Neural progenitor cell (in vitro differentiated cells): ENCODE measurements at regions not wholly inside any gene's neighbourhood (a gene's known extent, or its start where the extent isn't known, plus 50 kb on each side); places are given as distances from the start of the nearest gene placed in this dataset.
"Not testable (repeated sequence)": the region's sequence is repeated elsewhere in the genome, so short reads cannot be mapped to it uniquely, and the experiment has no call there.

Source experiments
- DNase-seq: peaks from one replicate; pipeline ENCODE4 v3.0.0-alpha.2; 2016; ENCODE audit warnings: low spot score
- H2AFZ ChIP-seq: fragments of 200-600 bp; sonication (generic); replicated peaks from 2 replicates; pipeline ENCODE4 v1.6.1; 2016; ENCODE audit warnings: antibody characterized with exemption
- H3F3A ChIP-seq: fragments of 200-600 bp; sonication (generic); 2 replicates; pipeline ENCODE4 v1.6.1; 2016; ENCODE audit warnings: antibody characterized with exemption, low read depth
- H3K27ac ChIP-seq: fragments of 200-600 bp; sonication (generic); 2 replicates; pipeline ENCODE4 v1.5.1; 2016; ENCODE audit warnings: mild to moderate bottlenecking
- H3K27me3 ChIP-seq: fragments of 200-600 bp; sonication (generic); 2 replicates; pipeline ENCODE4 v1.6.1; 2016; ENCODE audit warnings: mild to moderate bottlenecking, moderate library complexity
- H3K36me3 ChIP-seq: fragments of 200-600 bp; sonication (generic); 2 replicates; pipeline ENCODE4 v1.5.1; 2016
- H3K4me1 ChIP-seq: fragments of 200-600 bp; sonication (generic); 2 replicates; pipeline ENCODE4 v1.6.1; 2016; ENCODE audit warnings: mixed run types
- H3K4me2 ChIP-seq: fragments of 200-600 bp; sonication (generic); 2 replicates; pipeline ENCODE4 v1.6.1; 2016
- H3K4me3 ChIP-seq: fragments of 200-600 bp; sonication (generic); 2 replicates; pipeline ENCODE4 v1.5.1; 2016
- H3K79me2 ChIP-seq: fragments of 200-600 bp; sonication (generic); 2 replicates; pipeline ENCODE4 v1.6.1; 2016; ENCODE audit warnings: low read depth
- H3K9ac ChIP-seq: fragments of 200-600 bp; sonication (generic); 2 replicates; pipeline ENCODE4 v1.6.1; 2016
- H3K9me3 ChIP-seq: fragments of 200-600 bp; sonication (generic); 2 replicates; pipeline ENCODE4 v1.5.1; 2016; ENCODE audit warnings: low read depth
- H4K20me1 ChIP-seq: fragments of 200-600 bp; sonication (generic); 2 replicates; pipeline ENCODE4 v1.6.1; 2016; ENCODE audit warnings: low read depth
- H3K27ac Mint-ChIP-seq: 3 replicates; pipeline ENCODE4 v1.8.0; 2021; ENCODE audit warnings: mixed read lengths
- H3K27me3 Mint-ChIP-seq: 2 replicates; pipeline ENCODE4 v1.8.0; 2022; ENCODE audit warnings: low read depth, mild to moderate bottlenecking, inconsistent platforms, moderate library complexity, mixed read lengths; ENCODE audit not compliant: insufficient read depth
- H3K36me3 Mint-ChIP-seq: 3 replicates; pipeline ENCODE4 v1.8.0; 2021; ENCODE audit warnings: mixed read lengths
- H3K4me1 Mint-ChIP-seq: 3 replicates; pipeline ENCODE4 v1.8.0; 2021; ENCODE audit warnings: mixed read lengths
- H3K4me3 Mint-ChIP-seq: 3 replicates; pipeline ENCODE4 v1.8.0; 2021; ENCODE audit warnings: mild to moderate bottlenecking, moderate library complexity, mixed read lengths
- H3K9me3 Mint-ChIP-seq: 3 replicates; pipeline ENCODE4 v1.8.0; 2020; ENCODE audit warnings: mixed read lengths
- EZH2 ChIP-seq: fragments of 200-600 bp; sonication (generic); IDR thresholded peaks from 2 replicates; pipeline ENCODE4 v1.6.1; 2017; ENCODE audit warnings: antibody characterized with exemption, mild to moderate bottlenecking, moderate library complexity
- EZH2phosphoT487 ChIP-seq: fragments of 200-600 bp; sonication (generic); IDR thresholded peaks from 2 replicates; pipeline ENCODE4 v1.6.1; 2017; ENCODE audit warnings: antibody characterized with exemption
- TF ChIP-seq, protein P1 (sequence below): fragments of 200-600 bp; sonication (generic); IDR thresholded peaks from 2 replicates; pipeline ENCODE4 v1.5.1; 2017; ENCODE audit warnings: antibody characterized with exemption, mild to moderate bottlenecking

DNA sequence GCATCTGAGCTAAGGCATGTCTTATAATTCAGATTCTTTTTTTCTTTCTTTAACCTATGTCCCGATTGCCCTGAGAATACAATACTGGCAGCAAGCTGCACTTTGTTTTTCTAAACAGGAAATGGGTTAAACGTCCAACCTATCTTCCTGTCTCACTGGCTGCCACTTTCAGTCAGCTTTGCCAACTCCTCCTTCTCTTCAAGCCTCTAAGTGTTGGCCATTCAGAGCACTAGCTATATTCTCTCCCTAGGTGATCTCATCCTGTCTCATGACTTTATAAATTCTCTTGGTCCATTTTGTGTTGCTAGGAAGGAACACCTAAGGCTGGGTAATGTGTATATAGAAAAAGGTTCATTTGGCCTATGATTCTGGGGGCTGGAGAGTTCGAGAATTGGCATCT, 109.5 kb upstream of the TSC22D1 start:
- H2AFZ ChIP-seq = no peak overlapping the region
- peaks cover 24% of the 10 kb centered on the region for H3K9me3 Mint-ChIP-seq
- no peak for DNase-seq
- no peak overlapping the region for H3K4me3 Mint-ChIP-seq
- no peak overlapping the region for H3K9ac ChIP-seq
- no peak overlapping the region for H3K4me3 ChIP-seq
- TF ChIP-seq, protein P1, sequence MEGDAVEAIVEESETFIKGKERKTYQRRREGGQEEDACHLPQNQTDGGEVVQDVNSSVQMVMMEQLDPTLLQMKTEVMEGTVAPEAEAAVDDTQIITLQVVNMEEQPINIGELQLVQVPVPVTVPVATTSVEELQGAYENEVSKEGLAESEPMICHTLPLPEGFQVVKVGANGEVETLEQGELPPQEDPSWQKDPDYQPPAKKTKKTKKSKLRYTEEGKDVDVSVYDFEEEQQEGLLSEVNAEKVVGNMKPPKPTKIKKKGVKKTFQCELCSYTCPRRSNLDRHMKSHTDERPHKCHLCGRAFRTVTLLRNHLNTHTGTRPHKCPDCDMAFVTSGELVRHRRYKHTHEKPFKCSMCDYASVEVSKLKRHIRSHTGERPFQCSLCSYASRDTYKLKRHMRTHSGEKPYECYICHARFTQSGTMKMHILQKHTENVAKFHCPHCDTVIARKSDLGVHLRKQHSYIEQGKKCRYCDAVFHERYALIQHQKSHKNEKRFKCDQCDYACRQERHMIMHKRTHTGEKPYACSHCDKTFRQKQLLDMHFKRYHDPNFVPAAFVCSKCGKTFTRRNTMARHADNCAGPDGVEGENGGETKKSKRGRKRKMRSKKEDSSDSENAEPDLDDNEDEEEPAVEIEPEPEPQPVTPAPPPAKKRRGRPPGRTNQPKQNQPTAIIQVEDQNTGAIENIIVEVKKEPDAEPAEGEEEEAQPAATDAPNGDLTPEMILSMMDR = no peak
- no peak for TF ChIP-seq EZH2phosphoT487
- no peak for TF ChIP-seq EZH2
- no peaks in the 10 kb centered on the region for H3K27me3 ChIP-seq
- no peaks in the 10 kb centered on the region for H3K4me1 ChIP-seq
- H3F3A ChIP-seq = no peaks in the 10 kb centered on the region
- no peaks in the 10 kb centered on the region for H3K9me3 ChIP-seq
- H3K4me1 Mint-ChIP-seq = no peaks in the 10 kb centered on the region
- H3K36me3 ChIP-seq = no peaks in the 10 kb centered on the region
- H3K27ac ChIP-seq = no peak overlapping the region
- no peak overlapping the region for H3K27ac Mint-ChIP-seq
- H3K36me3 Mint-ChIP-seq = no peaks in the 10 kb centered on the region
- peaks cover 2% of the 10 kb centered on the region for H3K27me3 Mint-ChIP-seq
- no peaks in the 10 kb centered on the region for H4K20me1 ChIP-seq
- H3K4me2 ChIP-seq = no peak overlapping the region
- H3K79me2 ChIP-seq = no peaks in the 10 kb centered on the region

DNA sequence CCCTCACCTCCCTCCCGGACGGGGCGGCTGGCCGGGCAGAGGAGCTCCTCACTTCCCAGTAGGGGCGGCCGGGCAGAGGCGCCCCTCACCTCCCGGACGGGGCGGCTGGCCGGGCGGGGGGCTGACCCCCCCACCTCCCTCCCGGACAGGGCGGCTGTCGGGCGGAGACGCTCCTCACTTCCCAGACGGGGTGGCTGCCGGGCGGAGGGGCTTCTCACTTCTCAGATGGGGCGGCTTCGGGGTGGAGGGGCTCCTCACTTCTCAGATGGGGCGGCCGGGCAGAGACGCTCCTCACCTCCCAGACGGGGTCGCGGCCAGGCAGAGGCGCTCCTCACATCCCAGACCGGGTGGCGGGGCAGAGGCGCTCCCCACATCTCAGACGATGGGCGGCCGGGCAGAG, 106.3 kb upstream of the TSC22D1 start:
- H3K4me3 Mint-ChIP-seq, H3K9ac ChIP-seq, H3K4me3 ChIP-seq, H3K4me1 Mint-ChIP-seq, H3K27ac Mint-ChIP-seq, DNase-seq, H3K4me2 ChIP-seq, H3K4me1 ChIP-seq, H3K27me3 ChIP-seq, H3K9me3 ChIP-seq, H3K79me2 ChIP-seq, H3K27me3 Mint-ChIP-seq, H3K36me3 ChIP-seq, H3F3A ChIP-seq, H3K27ac ChIP-seq, H3K36me3 Mint-ChIP-seq, H4K20me1 ChIP-seq, H2AFZ ChIP-seq: not testable (repeated sequence)
- H3K9me3 Mint-ChIP-seq = peaks cover 30% of the 10 kb centered on the region

DNA sequence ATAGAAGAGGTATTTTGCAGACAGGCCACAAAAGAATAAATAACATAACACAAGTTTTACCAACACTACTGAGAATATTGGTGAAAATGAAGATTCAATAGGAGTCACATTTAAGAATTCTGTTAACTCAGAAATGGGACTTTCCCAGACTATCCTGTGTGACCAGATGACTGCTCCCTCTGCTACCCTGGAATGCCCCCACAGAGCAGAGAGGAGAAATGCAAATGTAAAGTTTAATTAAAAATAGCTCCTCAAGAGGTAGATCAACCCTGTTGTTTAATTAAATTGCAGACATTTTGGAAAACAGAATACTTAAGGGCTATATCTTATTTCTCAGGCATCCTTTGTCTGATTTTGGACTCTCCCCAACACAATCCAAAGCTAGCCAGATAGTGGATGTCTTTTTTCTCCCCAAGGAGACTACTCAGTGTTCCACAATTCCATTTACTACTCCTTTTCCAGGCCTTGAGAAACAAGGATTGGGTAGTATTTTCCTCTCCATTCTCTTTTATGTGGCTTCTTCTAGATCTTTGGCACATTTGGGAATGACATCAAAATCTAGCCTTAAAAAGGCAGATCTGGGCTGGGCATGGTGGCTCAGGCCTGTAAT, 104.7 kb upstream of the TSC22D1 start:
- no peaks in the 10 kb centered on the region for H3K27me3 ChIP-seq
- no peaks in the 10 kb centered on the region for H3K9me3 ChIP-seq
- H3K27ac ChIP-seq = no peak overlapping the region
- H3K36me3 ChIP-seq = no peaks in the 10 kb centered on the region
- H3K9ac ChIP-seq = no peak overlapping the region
- no peak overlapping the region for H3K4me3 Mint-ChIP-seq
- no peak overlapping the region for H3K4me3 ChIP-seq
- no peak overlapping the region for H3K4me2 ChIP-seq
- H3K4me1 ChIP-seq = no peaks in the 10 kb centered on the region
- H3K4me1 Mint-ChIP-seq = no peaks in the 10 kb centered on the region
- H3K36me3 Mint-ChIP-seq = no peaks in the 10 kb centered on the region
- H3K9me3 Mint-ChIP-seq = peaks cover 26% of the 10 kb centered on the region
- no peaks in the 10 kb centered on the region for H3F3A ChIP-seq
- no peak for TF ChIP-seq EZH2
- no peak for TF ChIP-seq EZH2phosphoT487
- TF ChIP-seq, protein P1 = no peak
- no peak for DNase-seq
- H3K27me3 Mint-ChIP-seq = peaks cover 2% of the 10 kb centered on the region
- H2AFZ ChIP-seq = no peak overlapping the region
- H3K27ac Mint-ChIP-seq = no peak overlapping the region
- no peaks in the 10 kb centered on the region for H4K20me1 ChIP-seq
- no peaks in the 10 kb centered on the region for H3K79me2 ChIP-seq

DNA sequence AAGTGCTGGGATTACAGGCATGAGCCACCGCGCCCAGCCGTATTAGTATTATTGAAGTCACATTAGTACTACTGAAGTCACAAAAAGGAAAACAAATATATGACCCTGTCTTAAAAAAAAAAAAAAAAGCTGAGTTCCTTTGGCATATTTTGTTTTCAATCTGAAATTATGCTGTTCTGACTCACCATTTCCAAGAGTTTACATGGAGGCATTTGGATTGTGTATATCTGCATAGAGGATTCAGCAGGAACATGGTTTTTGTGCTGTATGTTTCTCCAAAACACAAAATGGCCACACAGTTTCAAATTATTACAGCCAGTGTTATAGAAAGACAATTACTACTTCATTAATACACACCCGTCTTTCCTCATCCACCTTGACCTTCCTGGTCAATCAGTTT, 103.5 kb upstream of the TSC22D1 start:
- no peaks in the 10 kb centered on the region for H4K20me1 ChIP-seq
- H3K4me1 ChIP-seq = no peaks in the 10 kb centered on the region
- DNase-seq = no peak
- no peak overlapping the region for H3K27ac ChIP-seq
- H3K4me2 ChIP-seq = no peak overlapping the region
- H3K79me2 ChIP-seq = no peaks in the 10 kb centered on the region
- Mint-ChIP-seq H3K36me3 (no peaks in the 10 kb centered on the region), H3K4me1 (no peaks in the 10 kb centered on the region), H3K4me3 (no peak overlapping the region), H3K27ac (no peak overlapping the region), H3K9me3 (peaks cover 21% of the 10 kb centered on the region), H3K27me3 (no peaks in the 10 kb centered on the region)
- H3F3A ChIP-seq = no peaks in the 10 kb centered on the region
- no peak overlapping the region for H3K4me3 ChIP-seq
- no peak overlapping the region for H3K9ac ChIP-seq
- no peaks in the 10 kb centered on the region for H3K9me3 ChIP-seq
- TF ChIP-seq EZH2phosphoT487 (no peak), EZH2 (no peak)
- TF ChIP-seq, protein P1 = no peak
- no peaks in the 10 kb centered on the region for H3K36me3 ChIP-seq
- no peaks in the 10 kb centered on the region for H3K27me3 ChIP-seq
- no peak overlapping the region for H2AFZ ChIP-seq
